ENCODE measurements at regions not wholly inside any gene's neighbourhood (a gene's known extent, or its start where the extent isn't known, plus 50 kb on each side); places are given as distances from the start of the nearest gene placed in this dataset.

DNA sequence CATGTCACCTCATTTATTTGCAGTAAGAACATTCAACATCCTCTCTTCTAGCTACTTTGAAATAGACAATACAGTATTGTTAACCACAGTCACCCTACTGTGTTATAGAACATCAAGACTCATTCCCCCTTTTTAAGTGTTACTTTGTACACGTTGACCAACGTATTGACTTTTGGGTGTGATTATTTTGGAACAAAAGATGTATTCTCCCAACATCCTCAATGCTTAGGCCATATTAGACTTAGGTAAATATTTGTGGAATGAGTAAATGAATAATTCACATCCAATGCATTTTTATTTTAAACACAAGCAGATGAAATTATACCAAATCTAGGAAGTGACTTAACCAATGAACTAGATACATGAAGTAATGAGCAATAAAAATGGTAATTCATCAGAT lies 296.6 kb downstream of the CHRM3 start:
- Histone ChIP-seq H4K91ac (ENCODE audit: low read depth, low read length, poor library complexity) (no peak overlapping the region), H3K4me1 (ENCODE audit: control insufficient read depth in 2 of 2, insufficient read depth in 1 of 2, low read depth in 1 of 2, low read length in 2 of 2) (peaks cover 0 to 2% of the 10 kb centered on the region in 2 donors), H3K4me3 (ENCODE audit: low read length in 2 of 2) (no peak overlapping the region), H3K4ac (ENCODE audit: low read length) (no peak overlapping the region), H3K4me2 (ENCODE audit: insufficient read depth, low read length, poor library complexity, severe bottlenecking) (no peak overlapping the region), H2BK5ac (ENCODE audit: low read length) (no peak overlapping the region), H3K9me3 (replicated peaks in 1 of 2; ENCODE audit: control insufficient read depth in 2 of 2, insufficient read depth in 1 of 2, low read depth in 1 of 2, low read length in 2 of 2) (no peaks in the 10 kb centered on the region), H3K36me3 (replicated peaks in 1 of 2; ENCODE audit: control insufficient read depth in 2 of 2, insufficient read depth in 2 of 2, low read length in 2 of 2) (no peaks in the 10 kb centered on the region), H2AFZ (ENCODE audit: low read length) (no peak overlapping the region), H3K23ac (ENCODE audit: low read depth, low read length, poor library complexity) (no peak overlapping the region), H3K18ac (ENCODE audit: low read length) (no peak overlapping the region), H2BK120ac (ENCODE audit: low read depth, low read length) (no peak overlapping the region), H2BK15ac (ENCODE audit: low read length) (no peak overlapping the region), H2BK12ac (ENCODE audit: low read length) (no peak overlapping the region), H3K9ac (ENCODE audit: low read depth, low read length, poor library complexity) (no peak overlapping the region), H2AK5ac (ENCODE audit: low read depth, low read length) (no peak overlapping the region), H3K27me3 (ENCODE audit: control insufficient read depth in 3 of 3, insufficient read depth in 3 of 3, low read depth in 1 of 3, low read length in 3 of 3) (no peaks in the 10 kb centered on the region), H4K8ac (ENCODE audit: low read depth, low read length) (no peak overlapping the region), H3K14ac (ENCODE audit: low read length) (no peak overlapping the region), H3K27ac (replicated peaks; ENCODE audit: low read length) (no peak overlapping the region), H3K79me1 (ENCODE audit: low read depth, low read length) (no peaks in the 10 kb centered on the region)
- no CpG with 5 or more reads among the region's 2 CpGs for WGBS, 2 donors (ENCODE audit: extremely low coverage in 2 of 2, insufficient read length in 2 of 2, insufficient replicate concordance in 1 of 2)
- DNase-seq (ENCODE audit: low spot score): no peak

DNA sequence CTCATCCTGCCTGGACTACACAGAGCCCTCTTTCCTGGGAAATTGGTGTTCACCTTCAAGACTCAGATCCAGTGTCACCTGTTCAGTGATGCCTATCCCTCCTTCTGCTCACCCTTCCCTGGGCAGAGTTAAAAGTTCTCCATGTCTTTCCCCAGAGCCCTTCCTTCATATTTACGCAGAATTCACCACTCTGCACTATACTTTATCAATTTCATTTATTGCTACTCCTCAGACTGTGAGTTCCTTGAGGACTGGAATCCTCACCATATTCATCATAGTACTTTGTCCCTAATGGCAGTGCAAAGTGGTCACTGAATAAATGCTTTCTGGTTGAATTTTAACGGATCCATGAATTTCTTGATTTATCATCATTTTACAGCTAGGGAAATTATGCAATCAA lies 300.0 kb downstream of the CHRM3 start:
- no peak overlapping the region for H2BK15ac ChIP-seq (ENCODE audit: low read length)

DNA sequence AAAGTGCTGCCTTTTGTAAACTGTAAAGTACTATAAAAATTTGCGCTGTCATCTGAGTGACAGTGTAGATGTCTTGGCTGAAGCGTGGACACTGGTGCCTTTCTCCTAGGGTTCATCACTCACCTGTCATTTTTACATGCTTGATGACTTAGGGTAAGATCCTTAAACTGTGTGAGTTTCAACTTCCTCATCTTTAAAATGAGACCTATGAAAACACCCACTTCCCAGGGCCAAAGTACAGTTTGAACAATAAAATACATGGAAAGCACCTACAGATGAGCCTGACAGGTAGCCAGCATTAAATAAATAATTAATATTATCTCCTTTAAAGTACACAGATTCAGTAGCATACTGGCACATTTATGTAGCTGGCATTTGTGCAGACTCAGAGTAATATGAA lies 309.9 kb downstream of the CHRM3 start:
- no peak overlapping the region for H3K18ac ChIP-seq (ENCODE audit: low read length)
- no peak overlapping the region for H3K9ac ChIP-seq (ENCODE audit: low read depth, low read length, poor library complexity)
- no peak overlapping the region for H2BK120ac ChIP-seq (ENCODE audit: low read depth, low read length)
- DNase-seq (ENCODE audit: low spot score): no peak
- no peak overlapping the region for H3K4me3 ChIP-seq (ENCODE audit: low read length in 2 of 2)
- no peaks in the 10 kb centered on the region for H3K4me1 ChIP-seq (ENCODE audit: control insufficient read depth in 2 of 2, insufficient read depth in 1 of 2, low read depth in 1 of 2, low read length in 2 of 2)
- H2BK15ac ChIP-seq (ENCODE audit: low read length): no peak overlapping the region
- H3K36me3 ChIP-seq (replicated peaks in 1 of 2; ENCODE audit: control insufficient read depth in 2 of 2, insufficient read depth in 2 of 2, low read length in 2 of 2): no peaks in the 10 kb centered on the region
- no peak overlapping the region for H3K23ac ChIP-seq (ENCODE audit: low read depth, low read length, poor library complexity)
- H3K4ac ChIP-seq (ENCODE audit: low read length): no peak overlapping the region
- no peaks in the 10 kb centered on the region for H3K9me3 ChIP-seq (replicated peaks in 1 of 2; ENCODE audit: control insufficient read depth in 2 of 2, insufficient read depth in 1 of 2, low read depth in 1 of 2, low read length in 2 of 2)
- no peak overlapping the region for H2AK5ac ChIP-seq (ENCODE audit: low read depth, low read length)
- H2BK5ac ChIP-seq (ENCODE audit: low read length): no peak overlapping the region
- WGBS, 2 donors (ENCODE audit: extremely low coverage in 2 of 2, insufficient read length in 2 of 2, insufficient replicate concordance in 1 of 2): no CpG with 5 or more reads among the region's 2 CpGs
- no peak overlapping the region for H3K27ac ChIP-seq (replicated peaks; ENCODE audit: low read length)
- H4K8ac ChIP-seq (ENCODE audit: low read depth, low read length): no peak overlapping the region
- no peak overlapping the region for H3K14ac ChIP-seq (ENCODE audit: low read length)
- H2BK12ac ChIP-seq (ENCODE audit: low read length): no peak overlapping the region
- peaks cover 0 to 2% (median 0%) of the 10 kb centered on the region in 3 experiments for H3K27me3 ChIP-seq (ENCODE audit: control insufficient read depth in 3 of 3, insufficient read depth in 3 of 3, low read depth in 1 of 3, low read length in 3 of 3)
- H2AFZ ChIP-seq (ENCODE audit: low read length): no peak overlapping the region
- H3K4me2 ChIP-seq (ENCODE audit: insufficient read depth, low read length, poor library complexity, severe bottlenecking): no peak overlapping the region
- no peak overlapping the region for H4K91ac ChIP-seq (ENCODE audit: low read depth, low read length, poor library complexity)
- H3K79me1 ChIP-seq (ENCODE audit: low read depth, low read length): no peaks in the 10 kb centered on the region

More for the DNA sequence above, 300.0 kb downstream of the CHRM3 start:
- Histone ChIP-seq H2BK120ac (ENCODE audit: low read depth, low read length) (no peak overlapping the region), H4K91ac (ENCODE audit: low read depth, low read length, poor library complexity) (no peak overlapping the region), H3K9me3 (replicated peaks in 1 of 2; ENCODE audit: control insufficient read depth in 2 of 2, insufficient read depth in 1 of 2, low read depth in 1 of 2, low read length in 2 of 2) (no peaks in the 10 kb centered on the region), H3K27me3 (ENCODE audit: control insufficient read depth in 3 of 3, insufficient read depth in 3 of 3, low read depth in 1 of 3, low read length in 3 of 3) (no peaks in the 10 kb centered on the region), H4K8ac (ENCODE audit: low read depth, low read length) (no peak overlapping the region), H2AK5ac (ENCODE audit: low read depth, low read length) (no peak overlapping the region), H3K4me3 (ENCODE audit: low read length in 2 of 2) (no peak overlapping the region), H3K27ac (replicated peaks; ENCODE audit: low read length) (no peak overlapping the region), H3K9ac (ENCODE audit: low read depth, low read length, poor library complexity) (no peak overlapping the region), H3K14ac (ENCODE audit: low read length) (no peak overlapping the region), H3K4me2 (ENCODE audit: insufficient read depth, low read length, poor library complexity, severe bottlenecking) (no peak overlapping the region), H2BK5ac (ENCODE audit: low read length) (no peak overlapping the region), H2BK12ac (ENCODE audit: low read length) (no peak overlapping the region), H3K36me3 (replicated peaks in 1 of 2; ENCODE audit: control insufficient read depth in 2 of 2, insufficient read depth in 2 of 2, low read length in 2 of 2) (no peaks in the 10 kb centered on the region), H3K18ac (ENCODE audit: low read length) (no peak overlapping the region), H3K23ac (ENCODE audit: low read depth, low read length, poor library complexity) (no peak overlapping the region), H3K79me1 (ENCODE audit: low read depth, low read length) (no peaks in the 10 kb centered on the region), H3K4me1 (ENCODE audit: control insufficient read depth in 2 of 2, insufficient read depth in 1 of 2, low read depth in 1 of 2, low read length in 2 of 2) (peaks cover 0 to 6% of the 10 kb centered on the region in 2 donors), H2AFZ (ENCODE audit: low read length) (no peak overlapping the region), H3K4ac (ENCODE audit: low read length) (no peak overlapping the region)
- no CpG with 5 or more reads among the region's 2 CpGs for WGBS, 2 donors (ENCODE audit: extremely low coverage in 2 of 2, insufficient read length in 2 of 2, insufficient replicate concordance in 1 of 2)
- DNase-seq (ENCODE audit: low spot score): no peak

DNA sequence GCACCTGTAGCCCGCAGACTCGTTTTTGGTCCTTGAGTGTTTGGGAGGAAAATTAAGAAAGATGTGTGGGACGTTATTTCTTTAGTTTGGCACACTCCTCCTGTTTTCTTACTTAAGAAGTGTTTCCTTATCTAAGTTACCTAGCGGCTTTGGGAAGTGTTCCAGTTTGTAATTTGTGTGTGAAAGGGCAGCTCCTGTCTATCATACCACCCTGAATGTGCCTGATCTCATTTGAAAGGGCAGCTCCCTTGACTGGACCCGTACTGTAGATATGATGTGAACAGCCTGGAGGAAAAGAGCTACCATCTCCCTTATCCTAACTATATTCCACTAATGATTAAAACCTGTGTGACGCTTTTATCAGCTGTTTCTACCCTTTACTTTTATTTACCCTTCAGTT lies 314.3 kb downstream of the CHRM3 start:
- Histone ChIP-seq H3K4me2 (ENCODE audit: insufficient read depth, low read length, poor library complexity, severe bottlenecking) (no peak overlapping the region), H2AFZ (ENCODE audit: low read length) (no peak overlapping the region), H2AK5ac (ENCODE audit: low read depth, low read length) (no peak overlapping the region), H3K27me3 (ENCODE audit: control insufficient read depth in 3 of 3, insufficient read depth in 3 of 3, low read depth in 1 of 3, low read length in 3 of 3) (peaks cover 0 to 2% (median 0%) of the 10 kb centered on the region in 3 experiments), H3K9ac (ENCODE audit: low read depth, low read length, poor library complexity) (no peak overlapping the region), H3K9me3 (replicated peaks in 1 of 2; ENCODE audit: control insufficient read depth in 2 of 2, insufficient read depth in 1 of 2, low read depth in 1 of 2, low read length in 2 of 2) (no peaks in the 10 kb centered on the region), H3K27ac (replicated peaks; ENCODE audit: low read length) (no peak overlapping the region), H2BK12ac (ENCODE audit: low read length) (no peak overlapping the region), H3K36me3 (replicated peaks in 1 of 2; ENCODE audit: control insufficient read depth in 2 of 2, insufficient read depth in 2 of 2, low read length in 2 of 2) (no peaks in the 10 kb centered on the region), H3K4me3 (ENCODE audit: low read length in 2 of 2) (no peak overlapping the region), H3K4me1 (ENCODE audit: control insufficient read depth in 2 of 2, insufficient read depth in 1 of 2, low read depth in 1 of 2, low read length in 2 of 2) (no peaks in the 10 kb centered on the region), H4K8ac (ENCODE audit: low read depth, low read length) (no peak overlapping the region), H4K91ac (ENCODE audit: low read depth, low read length, poor library complexity) (no peak overlapping the region), H2BK15ac (ENCODE audit: low read length) (no peak overlapping the region), H3K14ac (ENCODE audit: low read length) (no peak overlapping the region), H3K4ac (ENCODE audit: low read length) (no peak overlapping the region), H2BK5ac (ENCODE audit: low read length) (no peak overlapping the region), H3K23ac (ENCODE audit: low read depth, low read length, poor library complexity) (no peak overlapping the region), H2BK120ac (ENCODE audit: low read depth, low read length) (no peak overlapping the region), H3K79me1 (ENCODE audit: low read depth, low read length) (no peaks in the 10 kb centered on the region), H3K18ac (ENCODE audit: low read length) (no peak overlapping the region)
- no CpG with 5 or more reads among the region's 6 CpGs for WGBS, 2 donors (ENCODE audit: extremely low coverage in 2 of 2, insufficient read length in 2 of 2, insufficient replicate concordance in 1 of 2)
- no peak for DNase-seq (ENCODE audit: low spot score)
